HepG2 (cell line): ENCODE measurements at regions not wholly inside any gene's neighbourhood (a gene's known extent, or its start where the extent isn't known, plus 50 kb on each side); places are given as distances from the start of the nearest gene placed in this dataset.

Source experiments
- HMG20A ChIP-seq: IDR thresholded peaks from 2 replicates; pipeline ENCODE4 v1.6.1; 2016; ENCODE audit warnings: borderline replicate concordance
- MXI1 ChIP-seq: IDR thresholded peaks from 3 replicates; pipeline ENCODE4 v1.6.1; 2012; ENCODE audit warnings: low read depth, low read length, inconsistent platforms, borderline replicate concordance
- SALL1 ChIP-seq: sonication (generic); formaldehyde crosslinking; IDR thresholded peaks from 2 replicates; pipeline ENCODE4 v1.8.0; 2022; ENCODE audit warnings: mild to moderate bottlenecking, missing genetic modification reagents
- THRA ChIP-seq: sonication (generic); formaldehyde crosslinking; IDR thresholded peaks from 2 replicates; pipeline ENCODE4 v1.4.0; 2020; ENCODE audit warnings: missing genetic modification reagents, borderline replicate concordance
- ZFX ChIP-seq: sonication (generic); formaldehyde crosslinking; IDR thresholded peaks from 2 replicates; pipeline ENCODE4 v1.4.0; 2020; ENCODE audit warnings: mild to moderate bottlenecking, low read depth, missing genetic modification reagents, moderate library complexity

GRCh38 chr15:31216215-31216911 lies 110.3 kb upstream of the KLF13 start:
- TF ChIP-seq MXI1 (no peak; the same call in 2 of the 3 replicates), THRA (peak; percentile 16; the same call in 1 of the 2 replicates), SALL1 (peak; percentile 56), HMG20A (CRISPR knock-in tag) (no peak), ZFX (CRISPR knock-in tag) (peak; percentile 66)
